NB4 (cell line): ENCODE measurements at regions not wholly inside any gene's neighbourhood (a gene's known extent, or its start where the extent isn't known, plus 50 kb on each side); places are given as distances from the start of the nearest gene placed in this dataset.

ENCODE experiments used
- DNase-seq: peaks from one replicate; pipeline ENCODE4 v3.0.0; 2010; ENCODE audit warnings: low read depth
- H3K4me3 ChIP-seq: one replicate; pipeline ENCODE4 v1.5.1; 2011; ENCODE audit warnings: mild to moderate bottlenecking, low read depth, low read length, moderate library complexity
- MYC ChIP-seq: IDR thresholded peaks from 2 replicates; pipeline ENCODE4 v1.6.1; 2011; ENCODE audit warnings: low read depth, low read length
- POLR2A ChIP-seq: IDR thresholded peaks from 2 replicates; pipeline ENCODE4 v1.6.1; 2011; ENCODE audit warnings: mild to moderate bottlenecking; ENCODE audit not compliant: insufficient read length; ENCODE audit errors: extremely low read depth
- TF ChIP-seq, protein P1 (sequence below): IDR thresholded peaks from one replicate; pipeline ENCODE4 v1.5.1; 2012; ENCODE audit warnings: low read depth, low read length
- TF ChIP-seq, protein P2 (sequence below): IDR thresholded peaks from 2 replicates; pipeline ENCODE4 v1.6.1; 2011; ENCODE audit warnings: low read depth, low read length

- H3K4me3 ChIP-seq = no peak overlapping the region
- TF ChIP-seq MYC (no peak), POLR2A (no peak)
- TF ChIP-seq, protein P1, sequence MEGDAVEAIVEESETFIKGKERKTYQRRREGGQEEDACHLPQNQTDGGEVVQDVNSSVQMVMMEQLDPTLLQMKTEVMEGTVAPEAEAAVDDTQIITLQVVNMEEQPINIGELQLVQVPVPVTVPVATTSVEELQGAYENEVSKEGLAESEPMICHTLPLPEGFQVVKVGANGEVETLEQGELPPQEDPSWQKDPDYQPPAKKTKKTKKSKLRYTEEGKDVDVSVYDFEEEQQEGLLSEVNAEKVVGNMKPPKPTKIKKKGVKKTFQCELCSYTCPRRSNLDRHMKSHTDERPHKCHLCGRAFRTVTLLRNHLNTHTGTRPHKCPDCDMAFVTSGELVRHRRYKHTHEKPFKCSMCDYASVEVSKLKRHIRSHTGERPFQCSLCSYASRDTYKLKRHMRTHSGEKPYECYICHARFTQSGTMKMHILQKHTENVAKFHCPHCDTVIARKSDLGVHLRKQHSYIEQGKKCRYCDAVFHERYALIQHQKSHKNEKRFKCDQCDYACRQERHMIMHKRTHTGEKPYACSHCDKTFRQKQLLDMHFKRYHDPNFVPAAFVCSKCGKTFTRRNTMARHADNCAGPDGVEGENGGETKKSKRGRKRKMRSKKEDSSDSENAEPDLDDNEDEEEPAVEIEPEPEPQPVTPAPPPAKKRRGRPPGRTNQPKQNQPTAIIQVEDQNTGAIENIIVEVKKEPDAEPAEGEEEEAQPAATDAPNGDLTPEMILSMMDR = no peak
- TF ChIP-seq, protein P2, sequence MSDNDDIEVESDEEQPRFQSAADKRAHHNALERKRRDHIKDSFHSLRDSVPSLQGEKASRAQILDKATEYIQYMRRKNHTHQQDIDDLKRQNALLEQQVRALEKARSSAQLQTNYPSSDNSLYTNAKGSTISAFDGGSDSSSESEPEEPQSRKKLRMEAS = no peak
Measured at GRCh38 chr1:71147637-71148360, 67.0 kb upstream of the ZRANB2 start.

GRCh38 chr1:71135571-71135970, 54.7 kb upstream of the ZRANB2 start:
- TF ChIP-seq POLR2A = no peak
- TF ChIP-seq, protein P2 = no peak
- no peak for DNase-seq
- no peak overlapping the region for H3K4me3 ChIP-seq

More at GRCh38 chr1:71147637-71148360, 67.0 kb upstream of the ZRANB2 start:
- DNase-seq = no peak
